PC-9 (cell line): ENCODE measurements at regions not wholly inside any gene's neighbourhood (a gene's known extent, or its start where the extent isn't known, plus 50 kb on each side); places are given as distances from the start of the nearest gene placed in this dataset.

Experiments used
- BruUV-seq: library from RNA; stranded (reverse); fragments of 400-500 nt; replicated peaks from 2 replicates; lab custom pipeline; 2021; lab: Mats Ljungman, UMichigan
- CTCF ChIA-PET: fragments of 300-600 bp; sonication (Branson Sonifier 250); formaldehyde crosslinking; loops from one replicate; lab custom pipeline; 2022; ENCODE audit warnings: antibody characterized with exemption; lab: Charles Lee
- POLR2A ChIA-PET: fragments of 300-600 bp; sonication (Branson Sonifier 250); formaldehyde crosslinking; loops from one replicate; lab custom pipeline; 2022; ENCODE audit warnings: antibody characterized with exemption; ENCODE audit not compliant: unreplicated experiment; lab: Charles Lee
- DNase-seq, 2 experiments: peaks; one replicate each; pipeline versions ENCODE4 v3.0.0 to v3.0.0-alpha.2; 2015 to 2022; ENCODE audit warnings: mixed read lengths in 1 of 2
- H2AFZ ChIP-seq: fragments of 200-600 bp; sonication (generic); 2 replicates; pipeline ENCODE4 v1.8.1; 2017; ENCODE audit warnings: antibody characterized with exemption
- H3F3A ChIP-seq: fragments of 200-600 bp; sonication (generic); 2 replicates; pipeline ENCODE4 v1.8.1; 2017; ENCODE audit warnings: antibody characterized with exemption, mild to moderate bottlenecking, low read depth; ENCODE audit not compliant: insufficient read depth
- H3K27ac ChIP-seq: fragments of 200-600 bp; sonication (generic); 2 replicates; pipeline ENCODE4 v1.6.1; 2016; ENCODE audit warnings: mixed run types
- H3K27me3 ChIP-seq: fragments of 200-600 bp; sonication (generic); 2 replicates; pipeline ENCODE4 v1.6.1; 2016; ENCODE audit warnings: low read depth, mixed run types; ENCODE audit not compliant: insufficient read depth
- H3K36me3 ChIP-seq: fragments of 200-600 bp; sonication (generic); 2 replicates; pipeline ENCODE4 v1.6.1; 2016; ENCODE audit warnings: low read depth, mixed run types
- H3K4me1 ChIP-seq: fragments of 200-600 bp; sonication (generic); replicated peaks from 2 replicates; pipeline ENCODE4 v1.6.1; 2016; ENCODE audit warnings: mixed run types; ENCODE audit not compliant: insufficient read depth
- H3K4me2 ChIP-seq: fragments of 200-600 bp; sonication (generic); 2 replicates; pipeline ENCODE4 v1.6.1; 2017; ENCODE audit warnings: mixed run types
- H3K4me3 ChIP-seq: fragments of 200-600 bp; sonication (generic); 2 replicates; pipeline ENCODE4 v1.6.1; 2016; ENCODE audit warnings: mixed run types
- H3K79me2 ChIP-seq: fragments of 200-600 bp; sonication (generic); 2 replicates; pipeline ENCODE4 v1.6.1; 2017; ENCODE audit warnings: low read depth, mixed run types
- H3K9me2 ChIP-seq: fragments of 200-600 bp; sonication (generic); 2 replicates; pipeline ENCODE4 v1.8.1; 2017; ENCODE audit warnings: mild to moderate bottlenecking; ENCODE audit not compliant: insufficient read depth
- H3K9me3 ChIP-seq: fragments of 200-600 bp; sonication (generic); 2 replicates; pipeline ENCODE4 v1.8.1; 2016; ENCODE audit warnings: low read depth; ENCODE audit not compliant: insufficient read depth
- H4K20me1 ChIP-seq: fragments of 200-600 bp; sonication (generic); 2 replicates; pipeline ENCODE4 v1.8.1; 2017; ENCODE audit not compliant: insufficient read depth
- EZH2 ChIP-seq: fragments of 200-600 bp; sonication (generic); IDR thresholded peaks from 2 replicates; pipeline ENCODE4 v1.8.0; 2017; ENCODE audit warnings: antibody characterized with exemption, low read depth
- intact Hi-C: fragments of 100-400 bp; cut with micrococcal nuclease; formaldehyde crosslinking; loops from one replicate; pipeline ENCODE4 v1.10.0; 2022; ENCODE audit not compliant: unreplicated experiment
- TF ChIP-seq, protein P1 (sequence below): fragments of 200-600 bp; sonication (generic); conservative IDR thresholded peaks from 2 replicates; pipeline ENCODE4 v1.6.1; 2017; ENCODE audit warnings: mixed run types, antibody characterized with exemption, mild to moderate bottlenecking, moderate library complexity

DNA sequence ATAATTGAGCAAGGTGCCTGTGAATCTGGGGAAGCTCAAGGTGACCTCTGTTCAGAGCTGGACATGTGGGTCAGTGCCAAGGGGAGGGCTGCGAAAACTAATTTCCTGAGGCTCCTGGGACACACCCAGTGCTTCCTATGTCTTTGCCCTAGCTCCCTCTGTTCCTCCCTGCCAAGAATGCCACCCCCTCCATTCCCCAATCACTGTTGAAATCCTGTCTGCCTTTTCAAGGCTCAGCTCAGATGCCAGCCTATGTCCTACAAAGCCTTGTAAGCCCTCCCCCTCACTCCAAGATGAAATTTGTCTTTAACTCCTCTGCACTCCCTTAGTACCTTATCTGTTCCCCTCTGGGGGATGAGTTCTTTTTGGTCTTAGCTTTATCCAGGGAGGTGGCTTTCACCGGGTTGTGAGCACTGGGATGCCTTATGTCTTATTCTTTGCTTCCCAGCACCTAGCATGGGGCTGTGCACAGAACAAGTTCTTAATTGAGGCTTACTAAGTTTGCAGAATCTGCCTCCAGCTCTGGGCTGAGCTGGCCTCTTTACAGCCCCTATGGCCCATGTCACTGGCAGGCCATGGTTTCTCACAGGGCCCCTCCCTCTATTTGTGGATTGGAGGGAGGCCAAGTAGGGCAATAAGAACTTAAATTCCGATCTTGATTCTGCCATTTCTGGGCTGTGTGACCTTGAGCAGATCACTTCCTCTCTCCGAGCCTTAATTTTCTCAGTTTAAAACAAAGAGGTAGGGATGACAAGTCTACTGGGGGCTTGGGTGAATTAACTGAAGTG lies 51.5 kb upstream of the EPB41L1 start:
- H3K9me2 ChIP-seq = no peaks in the 10 kb centered on the region
- no peak for DNase-seq
- H3K27ac ChIP-seq = no peak overlapping the region
- H4K20me1 ChIP-seq = no peaks in the 10 kb centered on the region; the same call in 1 of the 2 replicates
- no TSS peak for BruUV-seq
- peaks cover 31% of the 10 kb centered on the region for H3K4me1 ChIP-seq
- no peaks in the 10 kb centered on the region; the same call in 1 of the 2 replicates for H3F3A ChIP-seq
- H3K79me2 ChIP-seq = peaks cover 26% of the 10 kb centered on the region
- TF ChIP-seq EZH2 = no peak
- TF ChIP-seq, protein P1, sequence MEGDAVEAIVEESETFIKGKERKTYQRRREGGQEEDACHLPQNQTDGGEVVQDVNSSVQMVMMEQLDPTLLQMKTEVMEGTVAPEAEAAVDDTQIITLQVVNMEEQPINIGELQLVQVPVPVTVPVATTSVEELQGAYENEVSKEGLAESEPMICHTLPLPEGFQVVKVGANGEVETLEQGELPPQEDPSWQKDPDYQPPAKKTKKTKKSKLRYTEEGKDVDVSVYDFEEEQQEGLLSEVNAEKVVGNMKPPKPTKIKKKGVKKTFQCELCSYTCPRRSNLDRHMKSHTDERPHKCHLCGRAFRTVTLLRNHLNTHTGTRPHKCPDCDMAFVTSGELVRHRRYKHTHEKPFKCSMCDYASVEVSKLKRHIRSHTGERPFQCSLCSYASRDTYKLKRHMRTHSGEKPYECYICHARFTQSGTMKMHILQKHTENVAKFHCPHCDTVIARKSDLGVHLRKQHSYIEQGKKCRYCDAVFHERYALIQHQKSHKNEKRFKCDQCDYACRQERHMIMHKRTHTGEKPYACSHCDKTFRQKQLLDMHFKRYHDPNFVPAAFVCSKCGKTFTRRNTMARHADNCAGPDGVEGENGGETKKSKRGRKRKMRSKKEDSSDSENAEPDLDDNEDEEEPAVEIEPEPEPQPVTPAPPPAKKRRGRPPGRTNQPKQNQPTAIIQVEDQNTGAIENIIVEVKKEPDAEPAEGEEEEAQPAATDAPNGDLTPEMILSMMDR = no peak
- H3K27me3 ChIP-seq = no peaks in the 10 kb centered on the region
- peak overlapping the region; percentile 43 for H3K4me2 ChIP-seq
- H3K4me3 ChIP-seq = no peak overlapping the region
- POLR2A ChIA-PET = interaction anchor here (0.5 to 0.7 kb wide), 4 partner anchors 9 to 108 kb away, joined by 3 to 4 read pairs (median 4); no protein-coding TSS in a partner anchor
- H2AFZ ChIP-seq = no peak overlapping the region
- CTCF ChIA-PET = interaction anchor here (0.9 kb wide), 1 partner anchor 35 kb away, joined by 3 read pairs; no protein-coding TSS in a partner anchor
- H3K36me3 ChIP-seq = no peaks in the 10 kb centered on the region
- intact Hi-C loops = no loop called here
- H3K9me3 ChIP-seq = no peaks in the 10 kb centered on the region

DNA sequence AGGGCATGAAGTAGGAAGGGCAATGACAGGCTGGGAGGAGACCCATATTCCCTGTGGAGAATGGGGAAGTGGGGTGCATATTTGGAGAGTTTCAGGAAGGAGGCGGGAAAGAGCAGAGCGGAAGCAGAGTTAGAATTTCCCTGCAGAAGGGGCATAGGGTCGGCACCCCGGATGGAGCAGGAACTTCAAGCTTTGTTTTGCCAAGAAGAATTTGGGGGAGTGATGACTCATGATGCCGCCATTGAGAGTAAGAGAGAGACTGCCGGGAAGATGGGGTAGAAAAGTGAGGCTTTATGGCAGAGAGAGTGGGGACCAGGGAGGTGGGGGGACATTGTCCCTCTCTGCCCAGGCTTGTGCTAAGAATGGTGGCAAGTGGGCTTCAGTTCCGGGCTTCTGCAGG lies 50.3 kb upstream of the EPB41L1 start:
- CTCF ChIA-PET = interaction anchor here (0.6 kb wide), 1 partner anchor 71 kb away, joined by 7 read pairs; no protein-coding TSS in a partner anchor
- BruUV-seq = no TSS peak
- Histone ChIP-seq H3K27ac (no peak overlapping the region), H2AFZ (no peak overlapping the region), H3K4me1 (peaks cover 25% of the 10 kb centered on the region), H3K9me2 (no peaks in the 10 kb centered on the region), H3K27me3 (no peaks in the 10 kb centered on the region), H3K4me2 (no peak overlapping the region), H3K4me3 (no peak overlapping the region), H4K20me1 (no peaks in the 10 kb centered on the region; the same call in 1 of the 2 replicates), H3F3A (no peaks in the 10 kb centered on the region), H3K36me3 (no peaks in the 10 kb centered on the region), H3K79me2 (peaks cover 19% of the 10 kb centered on the region; the same call in 1 of the 2 replicates), H3K9me3 (no peaks in the 10 kb centered on the region)
- intact Hi-C loops = no loop called here
- no peak for DNase-seq
- TF ChIP-seq EZH2 = no peak
- TF ChIP-seq, protein P1 = no peak
- POLR2A ChIA-PET = no interaction called here
